ENCODE measurements at regions not wholly inside any gene's neighbourhood (a gene's known extent, or its start where the extent isn't known, plus 50 kb on each side); places are given as distances from the start of the nearest gene placed in this dataset.
"Not testable (repeated sequence)": the region's sequence is repeated elsewhere in the genome, so short reads cannot be mapped to it uniquely, and the experiment has no call there.

DNA sequence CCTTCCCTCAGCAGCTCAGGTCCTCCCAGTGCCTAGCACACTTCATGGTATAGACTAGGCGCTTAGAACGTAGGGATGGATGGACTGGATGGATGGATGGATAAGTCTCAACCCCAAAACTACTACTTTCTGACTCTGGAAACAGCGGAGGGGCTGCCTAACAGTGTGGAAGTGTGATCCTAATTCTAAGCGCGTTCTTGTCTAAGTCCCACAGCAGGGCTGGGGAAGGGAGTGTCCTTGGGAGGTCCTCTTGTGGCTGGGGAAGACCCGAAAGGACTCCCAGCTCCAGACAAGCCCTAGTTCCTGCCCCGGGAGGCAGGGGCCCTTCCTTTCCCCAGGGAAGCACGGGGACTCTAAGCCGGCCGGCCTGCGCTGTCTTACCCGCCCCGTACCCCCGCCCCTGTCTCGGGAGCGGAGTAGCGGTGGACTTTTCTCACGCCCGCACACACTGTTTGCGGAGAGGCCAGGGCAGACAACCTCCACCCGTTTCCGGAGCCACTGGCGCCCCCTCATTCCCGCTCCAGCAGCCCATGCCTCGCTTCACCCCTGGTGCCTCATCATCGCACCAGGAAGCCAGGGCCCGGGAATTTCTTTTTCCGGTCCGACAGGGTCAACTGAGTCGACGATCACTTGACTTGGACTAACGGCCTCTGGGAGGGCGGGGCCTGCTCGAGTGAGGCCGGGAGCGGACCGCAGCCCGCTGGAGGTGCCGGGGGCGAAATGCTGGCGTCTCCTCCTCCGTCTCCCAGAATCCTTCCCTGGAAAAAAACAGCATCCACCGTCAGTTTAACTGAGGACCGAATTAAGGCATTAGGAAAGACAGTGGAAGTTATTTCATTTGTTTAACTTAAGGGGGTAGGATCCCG, 133.3 kb downstream of the TBC1D2B start:
- no peak for DNase-seq (ENCODE audit: low read depth)

DNA sequence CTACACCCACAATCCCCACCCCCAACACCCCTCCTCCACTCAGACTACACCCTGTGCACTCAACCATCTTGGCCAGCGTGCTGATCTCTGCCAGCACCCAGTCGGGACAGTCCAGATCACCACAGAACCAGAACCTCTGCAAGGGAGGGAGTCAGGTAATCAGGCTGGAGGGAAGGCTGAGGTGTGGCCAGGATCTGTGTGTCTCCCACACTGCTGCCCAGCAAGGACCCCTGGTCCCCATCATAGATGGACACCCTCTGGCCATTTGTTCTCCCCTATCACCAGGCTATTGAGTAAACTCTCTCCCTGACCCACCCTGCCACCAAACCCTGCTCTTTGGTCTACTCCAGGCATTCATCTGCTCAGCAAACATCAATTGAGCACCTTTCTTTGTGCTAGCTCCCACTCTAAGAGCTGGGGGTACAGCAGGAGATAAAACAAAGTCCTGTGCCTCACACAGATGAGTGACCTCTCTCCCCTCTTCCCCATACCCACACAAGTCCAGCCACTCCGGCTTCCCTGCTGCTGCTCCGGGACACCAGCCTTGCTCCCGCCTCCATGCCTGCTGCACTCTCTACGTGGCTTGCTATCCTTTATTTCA, 134.8 kb downstream of the TBC1D2B start:
- DNase-seq (ENCODE audit: low read depth), result no peak

DNA sequence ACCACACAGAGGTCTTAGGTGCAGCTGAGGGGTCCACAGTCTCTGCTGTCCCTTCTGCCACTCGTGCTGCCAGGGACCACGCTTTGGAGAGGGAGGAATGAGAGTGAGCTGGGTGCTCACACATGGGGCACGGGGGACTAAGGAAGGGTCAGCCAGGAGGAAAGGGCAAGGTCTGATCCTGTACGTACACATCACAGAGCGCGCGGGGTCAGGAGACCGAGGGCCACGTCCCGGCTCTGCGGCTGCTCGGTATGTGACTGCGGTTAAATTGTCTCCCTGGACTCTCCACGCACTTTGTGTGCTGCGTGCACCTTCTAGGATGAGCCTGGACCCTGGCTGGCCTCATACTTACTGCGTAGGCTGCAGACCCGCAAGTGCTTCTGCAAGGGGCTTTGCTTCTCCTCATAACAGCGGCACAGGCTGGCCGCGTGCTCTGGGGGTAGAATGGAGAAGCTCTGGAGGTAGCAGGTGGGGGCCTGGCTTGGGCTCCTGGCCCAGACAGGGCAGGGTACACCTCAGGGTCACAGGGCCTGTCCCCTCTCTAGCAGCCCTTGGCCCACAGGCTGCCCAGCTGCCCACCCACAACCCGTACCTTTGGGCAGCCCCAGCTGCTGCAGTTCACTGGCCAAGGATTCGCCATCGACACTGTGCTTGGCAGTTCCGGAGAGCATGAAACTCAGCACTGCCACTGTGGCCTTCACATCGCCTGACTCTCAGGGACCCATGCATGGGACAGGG, 136.3 kb downstream of the TBC1D2B start:
- not testable (repeated sequence) for DNase-seq (ENCODE audit: low read depth)

DNA sequence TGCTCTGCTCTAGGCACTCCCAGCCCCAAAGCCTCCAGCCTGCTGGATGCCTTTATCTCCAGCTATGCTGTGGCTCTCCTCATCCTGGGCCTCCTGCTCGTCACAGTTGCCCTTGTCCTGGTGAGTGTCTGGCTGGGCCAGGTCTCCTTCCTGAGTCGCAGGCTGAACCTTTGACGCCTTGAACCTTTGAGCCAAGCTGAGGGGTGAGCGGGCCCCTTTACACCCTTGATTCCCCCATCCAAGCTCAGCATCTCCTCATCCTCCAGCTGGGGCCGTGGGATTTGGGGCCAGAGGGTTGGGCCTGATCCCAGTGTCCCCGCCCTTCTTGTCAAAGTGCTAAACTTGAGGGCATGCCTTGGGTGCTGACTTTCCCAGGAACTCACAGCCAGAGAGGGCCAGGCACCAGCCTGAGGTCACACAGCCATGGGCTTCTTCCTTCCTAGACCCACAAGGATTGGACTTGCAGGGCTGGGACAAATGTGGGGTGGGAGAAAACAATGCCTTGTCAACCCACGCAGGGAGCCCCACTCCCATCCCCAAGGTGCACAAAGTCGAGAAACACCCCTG, 137.0 kb downstream of the TBC1D2B start:
- no peak for DNase-seq (ENCODE audit: low read depth)

DNA sequence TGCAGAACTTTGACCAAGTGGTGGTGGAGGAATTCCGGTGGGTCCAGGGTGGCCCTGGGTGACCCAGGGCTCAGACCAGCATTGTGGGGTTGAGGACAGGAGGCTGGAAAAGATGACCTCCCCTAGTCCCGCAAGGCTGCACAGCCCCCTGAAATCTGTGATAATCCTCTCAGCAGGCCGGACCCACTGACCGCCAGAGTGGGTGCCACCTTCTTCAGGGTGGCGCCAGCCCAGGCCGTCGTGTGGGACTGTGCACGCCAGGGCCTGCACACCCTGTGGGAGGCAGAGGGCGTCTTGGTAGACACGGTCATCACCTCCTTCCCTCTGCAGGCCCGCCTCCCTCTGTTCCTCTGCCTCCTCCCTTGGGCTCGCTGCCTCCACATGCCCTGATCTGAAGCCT, 137.7 kb downstream of the TBC1D2B start:
- no peak for DNase-seq (ENCODE audit: low read depth)

DNA sequence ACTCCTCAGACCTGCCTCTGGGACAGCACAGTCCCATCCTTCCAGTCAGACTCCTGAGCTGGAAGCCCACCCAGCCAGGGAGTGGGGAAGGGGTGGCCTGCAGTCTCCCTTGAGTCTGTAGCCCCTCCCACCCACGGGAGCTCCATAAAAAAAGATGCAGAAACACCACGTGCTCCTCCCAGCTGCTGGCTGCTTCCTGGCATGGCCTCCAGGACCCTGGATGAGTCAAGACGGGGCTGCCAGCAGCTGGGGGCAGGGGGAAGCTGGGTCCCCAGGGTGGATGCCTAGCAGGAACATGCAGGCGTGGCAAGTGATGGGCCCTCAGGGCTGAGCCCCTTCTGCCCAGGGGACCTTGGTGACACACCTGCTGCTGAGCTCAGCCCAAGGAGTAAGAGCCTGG, 138.5 kb downstream of the TBC1D2B start:
- not testable (repeated sequence) for DNase-seq (ENCODE audit: low read depth)

DNA sequence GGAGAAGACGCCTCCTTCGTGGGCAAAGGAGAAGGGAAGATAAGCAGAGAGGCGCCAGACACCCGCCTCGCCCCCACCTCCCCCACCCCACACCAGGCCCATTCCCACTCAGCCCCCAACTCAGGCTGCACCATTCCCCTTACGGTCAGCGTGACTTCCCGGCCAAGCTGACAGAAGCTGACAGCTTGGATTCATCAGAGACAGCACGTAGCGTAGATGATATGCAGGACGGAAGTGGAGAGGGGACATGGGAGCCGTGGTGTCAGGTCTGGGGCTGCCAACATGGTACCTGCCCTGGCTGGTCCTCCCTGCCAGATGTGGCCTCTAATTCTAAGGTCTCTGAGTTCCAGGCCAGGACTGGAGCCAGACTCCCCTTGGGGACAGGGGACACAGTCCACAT, 139.0 kb downstream of the TBC1D2B start:
- not testable (repeated sequence) for DNase-seq (ENCODE audit: low read depth)

DNA sequence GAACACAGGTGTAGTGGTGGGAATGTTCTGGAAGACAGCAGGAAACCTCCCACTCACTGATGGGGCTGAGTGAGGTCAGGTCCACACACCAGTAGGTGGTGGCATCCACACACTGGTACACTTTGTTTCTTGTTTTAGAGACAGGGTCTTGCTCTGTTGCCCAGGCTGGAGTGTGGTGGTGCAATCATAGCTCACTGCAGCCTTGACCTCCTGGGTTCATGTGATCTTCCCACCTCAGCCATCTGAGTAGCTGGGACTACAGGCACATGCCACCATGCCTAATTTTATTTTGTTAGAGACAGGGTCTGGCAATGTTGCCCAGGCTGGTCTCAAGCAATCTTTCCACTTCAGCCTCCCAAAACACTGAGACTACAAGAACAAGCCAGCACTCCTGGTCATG, 140.9 kb downstream of the TBC1D2B start:
- DNase-seq (ENCODE audit: low read depth), result not testable (repeated sequence)

DNA sequence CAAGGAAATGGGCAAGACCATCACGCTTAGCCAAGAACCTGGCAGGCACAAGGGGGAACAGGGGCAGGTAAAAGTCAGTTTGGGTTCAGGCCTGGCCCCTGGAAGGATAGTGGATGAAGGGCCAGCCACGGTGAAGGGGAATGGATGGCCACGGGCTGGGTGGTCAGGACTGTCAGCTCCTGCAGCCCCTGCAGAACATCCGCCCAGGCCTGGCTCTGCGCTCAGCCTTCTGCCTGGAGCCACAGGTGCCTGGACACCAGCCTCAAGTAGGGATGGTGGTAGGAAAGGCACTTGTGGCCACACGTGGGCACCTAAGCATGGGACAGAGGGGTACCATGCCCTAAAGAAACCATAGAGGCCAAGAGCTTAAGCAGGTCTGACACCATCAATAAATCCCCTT, 143.0 kb downstream of the TBC1D2B start:
- not testable (repeated sequence) for DNase-seq (ENCODE audit: low read depth)

DNA sequence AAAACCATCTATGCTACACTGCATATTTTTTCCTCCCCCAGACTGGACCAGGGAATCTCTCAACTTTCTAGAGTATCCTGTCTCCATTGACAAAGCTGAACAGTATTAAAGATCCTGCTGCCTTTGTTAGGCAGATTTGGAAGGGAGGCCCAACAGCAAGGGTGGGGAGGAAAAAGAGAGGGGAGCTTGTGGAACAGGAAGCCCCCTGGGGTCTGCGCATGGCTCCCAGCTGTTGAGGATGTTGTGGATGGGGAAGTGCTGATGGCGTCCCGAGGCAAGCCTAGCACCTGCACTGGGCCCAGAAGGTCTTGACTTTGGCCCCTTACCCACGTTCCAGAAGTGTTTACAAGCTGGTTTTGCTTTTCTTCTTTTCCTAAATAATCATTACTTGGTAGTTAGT, 146.6 kb downstream of the TBC1D2B start:
- DNase-seq (ENCODE audit: low read depth), result not testable (repeated sequence)

DNA sequence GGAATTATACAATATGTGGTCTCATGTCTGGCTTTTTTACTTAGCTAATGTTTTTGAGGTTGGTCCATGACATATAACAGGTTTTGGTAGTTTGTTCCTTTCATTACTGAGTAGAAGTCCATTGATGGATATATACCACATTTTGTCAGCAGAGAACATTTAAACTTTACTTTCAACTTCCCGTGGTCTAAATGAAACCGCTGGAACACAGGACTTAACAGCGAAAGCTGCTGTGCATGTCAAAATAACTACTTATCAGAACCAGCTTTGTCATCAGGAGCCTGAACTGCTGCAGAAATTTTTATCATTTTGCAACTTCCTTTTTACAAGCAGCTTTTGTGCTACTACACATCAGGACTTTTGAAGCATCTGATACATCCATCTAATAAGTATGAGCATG, 147.0 kb downstream of the TBC1D2B start:
- not testable (repeated sequence) for DNase-seq (ENCODE audit: low read depth)

DNA sequence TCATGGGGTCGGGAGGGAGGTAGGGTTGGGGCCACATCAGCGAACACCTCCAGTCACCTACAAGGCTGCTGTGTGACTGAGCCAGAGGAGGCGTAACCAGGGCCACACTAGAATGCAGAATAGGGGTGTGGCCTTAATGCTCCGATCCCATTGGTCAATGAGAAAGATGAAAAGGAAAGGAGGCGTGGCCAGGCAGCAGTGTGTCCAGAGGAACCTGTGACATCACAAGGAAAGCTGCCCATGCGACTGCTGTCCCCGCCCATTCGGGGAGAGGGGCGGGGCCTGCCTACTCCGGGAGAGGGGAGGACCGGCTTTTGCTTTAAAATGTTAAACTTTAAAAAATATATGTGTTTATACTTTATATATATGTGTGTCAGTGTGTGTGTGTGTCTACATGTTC, 150.7 kb downstream of the TBC1D2B start:
- DNase-seq (ENCODE audit: low read depth), result not testable (repeated sequence)

DNA sequence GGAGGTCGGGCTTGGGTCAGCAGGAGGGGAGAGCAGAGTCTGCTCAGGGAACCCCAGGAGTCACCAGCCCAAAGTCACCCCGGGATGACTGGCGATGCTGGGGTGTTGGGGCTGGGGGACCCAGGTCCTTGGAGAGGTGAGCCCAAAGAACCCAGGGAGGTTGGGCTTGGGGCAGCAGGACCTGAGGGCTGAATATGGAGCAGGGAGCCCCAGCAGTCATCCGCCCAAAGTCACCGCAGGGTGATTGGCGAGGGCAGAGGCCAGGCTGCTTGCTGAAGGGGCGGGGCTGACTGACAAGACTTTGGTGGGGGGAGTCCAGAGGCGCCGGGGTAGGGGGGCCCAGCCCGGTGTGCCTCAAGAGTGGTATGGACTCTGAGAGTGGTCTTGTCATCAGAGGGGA, 151.2 kb downstream of the TBC1D2B start:
- DNase-seq (ENCODE audit: low read depth), result not testable (repeated sequence)

DNA sequence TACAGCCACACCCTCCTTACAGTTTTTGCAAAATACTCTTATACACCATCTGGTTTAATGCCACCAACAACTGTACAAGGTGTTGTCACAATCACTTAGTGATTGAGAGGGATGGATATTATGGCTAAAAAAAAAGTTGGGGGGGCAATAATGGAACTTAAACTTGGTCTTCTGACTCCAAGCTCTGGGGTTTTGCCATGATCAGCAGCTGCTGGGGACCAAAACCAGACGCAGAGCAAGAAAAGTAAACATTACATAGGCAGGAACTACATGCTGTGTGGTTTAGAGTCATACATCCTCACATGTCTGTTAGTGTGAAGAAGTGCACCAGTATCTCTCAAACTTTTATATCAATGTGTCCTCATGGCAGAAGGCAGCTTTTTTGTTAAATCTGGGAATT, 152.4 kb downstream of the TBC1D2B start:
- not testable (repeated sequence) for DNase-seq (ENCODE audit: low read depth)

DNA sequence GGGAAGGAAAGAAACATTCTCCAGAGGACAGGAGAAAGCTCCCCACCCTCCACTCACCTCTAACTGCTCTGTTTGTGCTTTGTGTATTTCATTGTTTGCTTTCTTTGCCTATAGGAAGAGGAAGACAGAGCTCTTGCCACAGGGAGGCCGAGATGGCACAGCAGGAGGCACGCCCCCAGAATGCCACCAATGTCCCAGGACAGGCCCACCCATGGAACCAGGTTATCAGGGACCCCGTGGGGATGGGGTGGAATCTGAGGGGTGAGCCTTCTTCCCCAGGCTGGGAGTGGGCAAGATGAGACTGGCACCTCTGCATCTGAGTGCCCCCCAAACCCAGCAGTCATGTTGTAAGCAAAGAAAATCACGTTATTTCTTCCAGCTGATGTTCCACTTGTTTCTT, 155.8 kb downstream of the TBC1D2B start:
- no peak for DNase-seq (ENCODE audit: low read depth)

DNA sequence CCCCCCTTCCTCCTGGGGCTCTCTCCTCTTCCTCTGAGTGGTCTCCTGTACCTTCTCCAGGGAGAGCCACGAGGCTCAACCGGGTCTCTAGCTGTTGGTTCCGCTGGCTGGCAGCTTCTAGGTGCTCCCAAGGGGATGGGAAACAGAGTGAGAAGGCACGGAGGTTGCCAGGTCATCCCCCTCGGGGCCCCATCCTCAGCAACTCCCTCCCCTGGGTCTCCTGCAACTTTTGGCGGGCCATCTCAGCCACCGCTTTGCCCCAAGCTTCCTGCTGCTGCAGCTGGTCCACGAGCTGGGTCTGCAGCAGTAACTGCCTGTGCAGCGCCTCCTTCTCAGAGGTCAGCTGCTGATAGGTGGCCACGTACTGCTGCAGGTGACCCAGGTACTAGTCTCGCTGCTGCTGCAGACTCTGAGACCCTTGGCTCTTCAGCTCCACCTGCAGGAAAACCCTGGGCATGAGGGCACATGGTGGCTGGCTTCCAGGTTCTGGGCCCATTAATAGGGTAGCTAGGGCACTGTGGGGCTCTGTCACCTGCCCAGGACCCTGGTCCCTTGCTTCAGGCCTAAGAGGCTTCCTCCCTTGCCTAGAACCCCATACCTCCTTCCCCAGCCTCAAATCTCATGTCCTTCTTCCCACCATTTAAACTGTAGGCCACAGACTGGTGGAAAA, 160.4 kb downstream of the TBC1D2B start:
- not testable (repeated sequence) for DNase-seq (ENCODE audit: low read depth)

DNA sequence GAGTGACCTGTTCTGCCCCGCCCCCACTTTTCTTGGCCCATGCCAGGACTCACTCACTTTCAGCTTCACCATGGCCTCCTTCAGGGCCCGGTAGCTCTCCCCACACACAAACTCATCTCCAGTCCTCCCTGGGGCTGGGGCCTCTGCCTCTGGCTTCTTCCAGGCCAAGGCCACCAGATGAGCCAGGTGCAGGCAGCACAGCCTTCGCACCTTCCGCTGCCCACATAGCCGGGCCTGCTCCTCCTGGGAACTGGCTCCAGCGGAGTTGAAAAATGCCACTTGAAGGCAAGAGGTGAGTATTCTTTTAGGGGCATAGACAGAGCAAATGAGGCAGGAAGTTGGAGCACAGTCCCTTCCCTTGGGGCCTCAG, 161.6 kb downstream of the TBC1D2B start:
- not testable (repeated sequence) for DNase-seq (ENCODE audit: low read depth)

DNA sequence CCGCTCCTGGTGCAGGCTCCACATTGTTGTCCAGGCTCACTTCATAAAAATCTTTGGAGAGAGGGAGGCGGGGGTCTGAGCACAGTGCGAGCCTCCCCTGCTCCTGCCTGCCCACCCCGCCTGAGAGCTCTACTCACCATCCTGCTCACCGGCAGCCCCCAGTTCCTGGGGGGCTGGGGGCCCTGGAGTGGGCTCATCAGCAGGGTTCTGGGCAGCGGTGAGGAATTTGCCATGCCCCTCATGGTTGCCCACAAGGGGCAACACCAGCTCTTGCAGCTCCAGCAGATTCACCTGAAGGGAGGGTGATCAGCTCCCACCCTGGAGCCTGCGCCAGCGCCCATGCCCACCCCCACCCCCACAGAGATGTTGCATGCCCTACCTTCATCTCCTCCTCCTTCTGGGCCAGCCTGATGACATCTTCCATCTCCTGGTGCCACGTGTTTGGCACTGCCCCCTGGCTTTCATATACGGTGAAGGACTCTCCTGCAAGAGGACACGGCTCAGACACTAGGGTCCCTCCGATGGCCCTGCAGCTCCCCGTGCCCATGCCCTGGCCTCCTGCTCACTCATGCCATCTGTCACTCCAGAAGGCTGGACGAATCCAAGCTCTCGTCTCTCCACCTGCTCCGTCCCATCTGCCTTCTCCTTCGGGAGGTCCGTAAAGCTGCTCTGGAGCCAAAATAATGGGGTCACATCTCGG, 162.1 kb downstream of the TBC1D2B start:
- DNase-seq (ENCODE audit: low read depth), result no peak

DNA sequence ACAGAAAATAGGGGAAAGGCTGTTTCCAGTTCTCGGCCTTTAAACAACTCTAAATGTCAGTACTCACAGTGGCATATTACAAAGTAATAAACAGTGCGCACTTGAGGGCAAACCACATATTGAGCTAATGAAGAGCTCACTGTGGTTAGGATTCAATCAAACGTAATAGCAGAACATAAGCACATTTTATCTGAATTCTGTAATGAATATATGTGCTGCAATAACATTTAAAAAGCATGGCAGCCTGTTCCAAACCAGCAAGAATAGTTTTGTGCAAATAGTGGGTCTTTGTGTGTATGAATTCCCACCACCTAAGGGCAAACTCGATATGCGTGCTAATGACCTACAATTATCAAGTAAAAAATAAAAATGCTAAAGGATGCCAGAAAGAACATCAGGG, 163.0 kb downstream of the TBC1D2B start:
- DNase-seq (ENCODE audit: low read depth), result not testable (repeated sequence)

DNA sequence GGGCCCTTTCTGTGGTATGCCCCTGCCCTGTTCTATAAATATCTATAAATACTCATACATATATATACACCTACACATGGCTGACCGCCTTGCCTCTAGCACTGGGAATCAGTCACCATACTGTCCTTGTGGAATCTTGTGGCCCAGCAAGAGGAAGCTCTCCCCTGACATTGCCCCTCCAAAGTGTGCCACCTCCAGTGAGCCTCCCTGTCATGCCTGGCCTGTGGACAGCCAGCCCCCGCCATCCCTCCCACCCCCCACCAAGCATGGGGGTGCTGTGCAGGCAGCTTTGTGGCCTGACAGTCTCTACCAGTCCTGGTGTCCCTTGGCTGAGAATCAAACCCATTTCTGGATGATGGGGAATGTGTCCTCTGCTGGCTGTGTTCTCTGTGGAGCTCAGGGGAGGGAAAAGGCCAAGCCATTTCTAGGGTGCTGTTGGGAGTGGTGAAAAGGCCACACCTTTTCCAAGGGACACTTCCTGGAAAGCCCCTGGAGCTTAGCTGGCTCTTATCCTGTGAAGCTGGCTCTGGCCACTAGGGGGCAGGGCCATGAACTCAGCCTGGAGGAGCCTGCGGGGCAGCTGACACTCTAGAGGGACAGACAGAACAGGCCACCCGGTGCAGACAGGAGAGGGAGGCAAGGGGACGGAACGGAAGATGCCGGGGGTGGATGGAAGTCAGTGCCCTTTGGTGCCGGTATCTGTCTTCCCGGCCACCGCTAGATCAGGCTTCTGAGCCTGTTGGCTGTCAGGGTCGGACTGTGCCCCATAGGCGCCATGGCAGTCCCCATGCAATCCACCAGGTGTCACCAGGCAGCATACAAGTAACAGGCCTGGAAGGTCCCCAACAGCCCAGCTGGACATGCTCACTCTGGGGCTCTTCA, 167.2 kb downstream of the TBC1D2B start:
- peak; percentile 61 for DNase-seq (ENCODE audit: low read depth)

Data from activated T-cell treated with anti-CD3 and anti-CD28 coated beads for 1 hour (primary cell).